NCI-H446 (cell line): ENCODE measurements at regions not wholly inside any gene's neighbourhood (a gene's known extent, or its start where the extent isn't known, plus 50 kb on each side); places are given as distances from the start of the nearest gene placed in this dataset.
"Not testable (repeated sequence)": the region's sequence is repeated elsewhere in the genome, so short reads cannot be mapped to it uniquely, and the experiment has no call there.

Source experiments
- DNase-seq, 2 experiments: peaks; one replicate each; lab custom pipeline; 2025; lab: John Stamatoyannopoulos, UW

GRCh38 chr7:65317372-65317771, 56.3 kb upstream of the ZNF92 start:
- DNase-seq, result no peak

GRCh38 chr7:65310761-65311160, 62.9 kb upstream of the ZNF92 start:
- DNase-seq, result no peak

GRCh38 chr7:65308300-65308678, 65.4 kb upstream of the ZNF92 start:
- no peak for DNase-seq

- DNase-seq, result peak in 1 of 2 experiments; percentile 50
Measured at GRCh38 chr7:65307651-65308299, 65.9 kb upstream of the ZNF92 start.

DNA sequence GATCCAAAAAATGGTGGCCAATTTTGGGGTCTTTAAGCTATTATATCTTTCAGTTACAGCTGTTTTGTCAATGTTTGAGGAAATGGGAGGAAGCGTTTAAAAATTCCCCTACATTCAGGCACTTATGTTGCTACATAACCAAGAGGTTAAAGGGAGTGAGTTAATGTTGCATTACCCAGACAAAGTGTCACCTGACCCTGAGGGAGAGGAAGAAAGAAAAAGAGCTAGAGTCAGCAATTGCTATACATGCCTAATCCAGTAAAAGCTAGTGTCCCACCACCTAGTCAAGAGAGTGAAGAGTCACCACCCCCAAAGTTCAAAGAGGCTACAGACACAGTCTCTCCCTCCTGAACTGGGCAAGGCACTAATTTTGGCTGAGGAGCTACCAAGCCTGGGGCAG, 69.5 kb upstream of the ZNF92 start:
- DNase-seq, result no peak

DNA sequence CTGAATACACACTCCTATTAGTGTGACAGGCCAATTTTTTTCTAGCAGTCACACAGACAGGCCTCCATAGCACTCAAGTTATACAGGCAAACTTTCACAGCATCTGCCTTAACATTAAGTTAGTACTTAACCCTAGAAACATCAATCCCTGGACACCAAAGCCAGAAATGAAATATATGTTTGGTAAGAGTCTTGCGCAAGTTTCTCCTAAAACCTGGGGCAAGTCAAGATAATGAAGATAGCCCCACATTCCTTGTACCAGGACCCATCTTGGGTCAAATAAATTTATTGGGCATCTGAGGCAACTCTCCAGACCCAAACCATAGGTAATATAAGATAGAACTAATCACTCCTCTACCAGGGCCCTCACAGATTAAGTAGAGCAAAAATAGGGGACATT, 70.8 kb upstream of the ZNF92 start:
- DNase-seq, result no peak

- no peak for DNase-seq
Measured at GRCh38 chr7:65301007-65301406, 72.6 kb upstream of the ZNF92 start.

DNA sequence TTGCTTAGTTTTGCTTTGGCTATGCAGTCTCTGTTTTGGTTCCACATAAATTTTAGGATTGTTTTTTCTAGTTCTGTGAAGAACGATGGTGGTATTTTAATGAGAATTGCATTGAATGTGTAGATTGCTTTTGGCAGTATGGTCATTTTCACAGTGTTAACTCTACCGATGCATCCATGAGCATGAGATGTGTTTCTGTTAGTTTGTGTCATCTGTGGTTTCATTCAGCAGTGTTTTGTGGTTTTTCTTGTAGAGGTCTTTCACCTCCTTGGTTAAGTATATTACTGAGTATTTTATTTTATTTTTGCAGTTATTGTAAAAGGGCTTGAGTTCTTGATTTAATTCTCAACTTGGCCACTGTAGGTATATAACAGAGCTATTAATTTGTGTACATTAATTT, 78.2 kb upstream of the ZNF92 start:
- DNase-seq, result no peak

- DNase-seq, result not testable (repeated sequence)
Measured at GRCh38 chr7:65290340-65290739, 83.3 kb upstream of the ZNF92 start.

GRCh38 chr7:65287023-65287422, 86.6 kb upstream of the ZNF92 start:
- no peak for DNase-seq

GRCh38 chr7:65285906-65286864, 87.5 kb upstream of the ZNF92 start:
- DNase-seq, result no peak

GRCh38 chr7:65285241-65285640, 88.4 kb upstream of the ZNF92 start:
- not testable (repeated sequence) for DNase-seq

DNA sequence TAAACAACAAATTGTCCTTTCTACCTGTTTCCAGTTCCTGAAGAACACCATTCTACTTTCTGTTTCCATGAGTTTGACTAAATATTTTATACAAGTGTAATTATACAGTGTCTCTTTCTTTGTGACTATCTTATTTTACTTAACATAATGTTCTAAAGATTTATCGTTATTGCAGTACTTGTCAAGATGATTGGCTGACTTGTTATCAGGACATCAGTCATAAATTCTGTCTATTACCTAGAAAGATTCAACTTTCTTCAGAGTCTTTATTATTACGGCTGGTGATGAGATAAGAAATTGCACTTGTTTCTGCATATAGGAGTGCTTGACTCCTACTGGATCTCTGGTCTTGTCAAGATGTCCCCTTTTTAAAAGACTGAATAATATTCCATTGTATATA, 93.9 kb upstream of the ZNF92 start:
- no peak for DNase-seq

- no peak for DNase-seq
Measured at GRCh38 chr7:65276822-65277221, 96.8 kb upstream of the ZNF92 start.

GRCh38 chr7:65271502-65271901, 102.2 kb upstream of the ZNF92 start:
- DNase-seq, result not testable (repeated sequence)

DNA sequence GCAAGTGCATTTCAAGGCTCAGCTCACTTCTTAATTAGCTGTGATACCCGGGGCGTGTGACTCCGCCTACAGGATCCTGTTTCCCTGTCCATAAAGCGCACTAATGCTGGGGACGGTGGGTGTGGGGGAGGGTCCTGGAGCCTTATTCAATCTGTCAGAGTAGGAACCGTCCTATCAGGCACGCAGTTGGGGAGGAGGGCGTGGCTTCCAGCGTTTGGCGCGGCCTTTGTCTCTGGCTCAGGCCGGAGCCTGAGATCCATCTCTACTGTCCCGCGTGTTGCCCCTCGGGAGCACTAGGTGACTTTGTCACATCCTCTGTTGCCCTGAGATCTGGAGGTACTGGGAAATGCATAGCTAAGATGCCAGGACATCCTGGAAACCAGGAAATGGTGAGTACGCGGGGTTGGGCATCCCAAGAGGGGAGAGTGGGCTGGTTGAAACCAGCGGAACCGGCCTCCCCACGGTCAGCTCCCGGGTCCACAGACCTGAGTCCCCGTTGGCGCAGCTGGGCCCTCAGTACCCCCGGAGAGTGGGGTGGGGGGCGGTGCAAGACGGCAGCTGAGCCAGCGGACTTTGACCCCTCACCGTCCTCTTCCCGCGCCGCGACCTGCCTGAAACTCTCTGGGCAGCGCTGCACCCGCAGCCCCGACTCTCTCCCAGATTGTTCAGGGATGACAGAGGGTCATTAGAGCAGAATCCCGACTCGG, 104.4 kb upstream of the ZNF92 start:
- peak; percentile 55 to 82 for DNase-seq

DNA sequence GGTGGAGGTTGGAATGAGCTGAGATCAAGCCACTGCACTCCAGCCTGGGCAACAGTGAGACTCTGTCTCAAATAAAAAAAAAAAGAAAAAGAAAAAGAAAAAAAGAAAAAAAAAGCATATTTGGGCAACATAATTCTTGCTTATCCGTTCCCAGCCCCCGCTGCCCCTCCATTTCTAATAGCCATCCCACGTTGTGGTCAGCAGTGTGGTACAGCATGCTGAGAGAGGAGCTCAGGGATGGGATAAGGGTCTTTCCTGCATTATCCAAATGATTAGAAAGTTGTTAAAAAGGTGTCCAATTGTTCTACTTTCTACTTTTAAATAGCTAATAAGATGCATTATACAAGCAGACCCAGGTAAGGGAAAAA, 104.9 kb upstream of the ZNF92 start:
- no peak for DNase-seq

DNA sequence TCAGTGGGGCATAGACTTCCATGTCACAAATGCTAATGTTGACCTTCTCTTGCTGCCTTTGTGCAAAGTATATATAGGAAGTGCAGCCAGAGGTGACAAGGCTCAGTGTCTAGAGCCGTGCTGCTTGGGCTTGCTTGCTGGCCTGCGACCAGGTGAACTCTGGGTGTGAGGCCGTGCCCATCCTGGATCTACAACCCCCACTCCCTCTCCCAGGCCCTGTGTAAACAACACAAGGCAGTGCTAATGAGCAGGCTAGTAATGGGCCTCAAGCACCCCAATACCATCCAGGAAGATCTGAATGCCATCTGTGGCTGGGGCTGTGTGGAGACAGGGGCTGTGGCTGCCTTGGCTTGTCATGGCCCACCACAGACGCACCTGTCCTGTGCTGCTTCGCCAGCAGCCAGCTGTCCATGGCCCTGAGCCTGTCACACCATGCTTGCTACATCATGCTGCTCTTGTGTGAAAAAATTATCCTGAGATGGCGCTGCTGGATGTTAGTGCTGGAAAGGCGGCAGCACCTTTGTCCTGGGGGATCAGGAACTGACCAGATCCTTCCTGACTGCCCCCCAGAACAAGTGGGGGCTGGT, 107.6 kb upstream of the ZNF92 start:
- no peak for DNase-seq

- DNase-seq, result no peak
Measured at GRCh38 chr7:65264258-65264657, 109.4 kb upstream of the ZNF92 start.

GRCh38 chr7:65260673-65261072, 113.0 kb upstream of the ZNF92 start:
- not testable (repeated sequence) for DNase-seq

DNA sequence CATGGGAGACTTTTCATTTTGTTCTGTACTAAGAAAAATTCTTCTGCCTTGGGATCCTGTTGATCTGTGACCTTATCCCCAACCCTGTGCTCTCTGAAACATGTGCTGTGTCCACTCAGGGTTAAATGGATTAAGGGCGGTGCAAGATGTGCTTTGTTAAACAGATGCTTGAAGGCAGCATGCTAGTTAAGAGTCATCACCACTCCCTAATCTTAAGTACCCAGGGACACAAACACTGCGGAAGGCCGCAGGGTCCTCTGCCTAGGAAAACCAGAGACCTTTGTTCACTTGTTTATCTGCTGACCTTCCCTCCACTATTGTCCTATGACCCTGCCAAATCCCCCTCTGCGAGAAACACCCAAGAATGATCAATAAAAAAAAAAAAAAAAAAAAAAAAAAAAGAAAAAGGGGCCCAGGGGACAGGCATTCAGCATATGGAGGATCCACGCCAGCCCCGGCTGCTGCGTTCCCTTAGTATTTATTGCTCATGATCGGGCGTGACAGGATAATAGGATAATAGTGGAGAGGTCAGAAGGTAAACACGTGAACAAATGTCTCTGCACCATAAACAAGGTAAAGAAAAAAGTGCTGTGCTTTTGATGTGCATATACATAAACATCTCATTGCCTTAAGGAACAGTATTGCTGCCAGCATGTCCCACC, 113.7 kb upstream of the ZNF92 start:
- not testable (repeated sequence) for DNase-seq

DNA sequence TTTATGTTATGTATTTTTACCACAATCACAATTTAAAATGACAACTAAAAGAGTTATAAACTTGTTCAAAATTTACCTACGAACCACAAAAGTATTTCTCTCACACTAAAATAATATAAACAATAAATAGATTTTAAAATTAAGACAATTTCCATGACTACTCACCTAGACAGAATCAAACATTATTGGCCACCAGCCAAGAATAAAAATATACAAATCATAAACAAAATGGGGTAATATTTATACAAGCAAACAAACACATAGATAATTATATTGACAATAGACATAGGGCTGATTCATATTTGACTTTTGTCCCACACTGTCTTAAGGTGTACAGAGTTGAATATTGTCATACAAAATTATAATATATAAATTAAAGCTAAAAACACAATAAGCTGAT, 119.6 kb upstream of the ZNF92 start:
- no peak for DNase-seq
